GM12801 (cell line): ENCODE measurements at regions not wholly inside any gene's neighbourhood (a gene's known extent, or its start where the extent isn't known, plus 50 kb on each side); places are given as distances from the start of the nearest gene placed in this dataset.

Source experiments
- CTCF ChIP-seq: IDR thresholded peaks from one replicate; pipeline ENCODE4 v1.5.1; 2011; ENCODE audit warnings: control low read depth; ENCODE audit not compliant: insufficient read length; ENCODE audit errors: extremely low read depth

GRCh38 chr16:72532906-72533410 is 361.0 kb upstream of the PMFBP1 start:
- no peak for TF ChIP-seq CTCF

- TF ChIP-seq CTCF, result no peak
Observed at GRCh38 chr16:72530434-72530833, 358.5 kb upstream of the PMFBP1 start.

- TF ChIP-seq CTCF, result no peak
Observed at GRCh38 chr16:72523087-72523486, 351.1 kb upstream of the PMFBP1 start.

GRCh38 chr16:72517154-72517553 is 345.2 kb upstream of the PMFBP1 start:
- no peak for TF ChIP-seq CTCF

- TF ChIP-seq CTCF, result no peak
Observed at GRCh38 chr16:72511171-72511570, 339.2 kb upstream of the PMFBP1 start.

GRCh38 chr16:72508191-72508590 is 336.2 kb upstream of the PMFBP1 start:
- TF ChIP-seq CTCF, result no peak

- no peak for TF ChIP-seq CTCF
Observed at GRCh38 chr16:72502594-72503005, 330.6 kb upstream of the PMFBP1 start.
